ENCODE measurements at regions not wholly inside any gene's neighbourhood (a gene's known extent, or its start where the extent isn't known, plus 50 kb on each side); places are given as distances from the start of the nearest gene placed in this dataset.

DNA sequence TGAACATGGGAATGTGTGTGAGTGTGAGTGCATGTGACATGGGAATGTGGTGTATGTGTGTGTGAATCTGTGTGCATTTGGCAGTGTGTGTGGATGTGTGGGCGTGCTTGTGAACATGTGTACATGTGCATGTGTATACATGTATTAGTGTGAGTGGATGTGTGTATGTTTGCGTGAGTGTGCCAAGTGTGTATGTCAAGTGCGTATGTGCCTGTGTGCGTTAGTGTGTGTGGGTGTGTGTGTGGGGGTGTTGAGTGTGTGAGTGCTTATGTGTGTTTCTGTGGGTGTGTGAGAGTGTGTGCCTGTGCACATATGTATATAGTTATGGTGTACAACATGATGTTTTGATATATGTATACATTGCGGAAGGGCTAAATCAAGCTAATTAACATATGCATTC lies 244.3 kb downstream of the GADD45G start:
- TF ChIP-seq RAD21 (IDR thresholded peaks at IDR 0.05; ENCODE audit: low read depth) (no peak), EP300 (IDR thresholded peaks at IDR 0.05; ENCODE audit: borderline replicate concordance) (no peak)
- TF ChIP-seq, protein P1, sequence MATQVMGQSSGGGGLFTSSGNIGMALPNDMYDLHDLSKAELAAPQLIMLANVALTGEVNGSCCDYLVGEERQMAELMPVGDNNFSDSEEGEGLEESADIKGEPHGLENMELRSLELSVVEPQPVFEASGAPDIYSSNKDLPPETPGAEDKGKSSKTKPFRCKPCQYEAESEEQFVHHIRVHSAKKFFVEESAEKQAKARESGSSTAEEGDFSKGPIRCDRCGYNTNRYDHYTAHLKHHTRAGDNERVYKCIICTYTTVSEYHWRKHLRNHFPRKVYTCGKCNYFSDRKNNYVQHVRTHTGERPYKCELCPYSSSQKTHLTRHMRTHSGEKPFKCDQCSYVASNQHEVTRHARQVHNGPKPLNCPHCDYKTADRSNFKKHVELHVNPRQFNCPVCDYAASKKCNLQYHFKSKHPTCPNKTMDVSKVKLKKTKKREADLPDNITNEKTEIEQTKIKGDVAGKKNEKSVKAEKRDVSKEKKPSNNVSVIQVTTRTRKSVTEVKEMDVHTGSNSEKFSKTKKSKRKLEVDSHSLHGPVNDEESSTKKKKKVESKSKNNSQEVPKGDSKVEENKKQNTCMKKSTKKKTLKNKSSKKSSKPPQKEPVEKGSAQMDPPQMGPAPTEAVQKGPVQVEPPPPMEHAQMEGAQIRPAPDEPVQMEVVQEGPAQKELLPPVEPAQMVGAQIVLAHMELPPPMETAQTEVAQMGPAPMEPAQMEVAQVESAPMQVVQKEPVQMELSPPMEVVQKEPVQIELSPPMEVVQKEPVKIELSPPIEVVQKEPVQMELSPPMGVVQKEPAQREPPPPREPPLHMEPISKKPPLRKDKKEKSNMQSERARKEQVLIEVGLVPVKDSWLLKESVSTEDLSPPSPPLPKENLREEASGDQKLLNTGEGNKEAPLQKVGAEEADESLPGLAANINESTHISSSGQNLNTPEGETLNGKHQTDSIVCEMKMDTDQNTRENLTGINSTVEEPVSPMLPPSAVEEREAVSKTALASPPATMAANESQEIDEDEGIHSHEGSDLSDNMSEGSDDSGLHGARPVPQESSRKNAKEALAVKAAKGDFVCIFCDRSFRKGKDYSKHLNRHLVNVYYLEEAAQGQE (IDR thresholded peaks at IDR 0.05; ENCODE audit: low read depth) = no peak

DNA sequence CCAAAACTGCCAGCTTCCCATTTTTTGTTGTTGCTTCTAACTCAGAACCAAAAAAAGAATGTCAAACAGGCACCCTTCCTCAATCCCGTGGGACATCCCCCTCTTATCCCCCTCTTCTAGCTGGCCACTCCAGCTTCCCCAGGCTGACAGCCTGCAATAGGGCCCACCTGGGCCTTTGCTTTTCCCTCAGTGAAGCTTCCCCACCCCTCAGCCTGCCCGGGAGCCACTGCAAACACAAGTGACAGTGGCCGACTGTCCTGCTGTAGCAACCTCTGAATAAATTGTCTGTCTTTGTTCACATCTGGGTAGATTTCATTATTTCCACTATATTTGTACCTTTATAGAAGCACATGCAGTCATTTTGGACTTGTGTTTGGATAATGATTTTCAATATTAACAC lies 245.3 kb downstream of the GADD45G start:
- TF ChIP-seq EGR1 (IDR thresholded peaks at IDR 0.05) = no peak
- TF ChIP-seq TAF1 (IDR thresholded peaks at IDR 0.05; ENCODE audit: low read depth) = no peak
- TF ChIP-seq, protein P2, sequence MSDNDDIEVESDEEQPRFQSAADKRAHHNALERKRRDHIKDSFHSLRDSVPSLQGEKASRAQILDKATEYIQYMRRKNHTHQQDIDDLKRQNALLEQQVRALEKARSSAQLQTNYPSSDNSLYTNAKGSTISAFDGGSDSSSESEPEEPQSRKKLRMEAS (IDR thresholded peaks at IDR 0.05) = no peak
- TF ChIP-seq NFIC (IDR thresholded peaks at IDR 0.05) = no peak
- no peak for TF ChIP-seq FOXM1 (IDR thresholded peaks at IDR 0.05; ENCODE audit: borderline replicate concordance, low read depth)
- TF ChIP-seq TCF12 (IDR thresholded peaks at IDR 0.05; ENCODE audit: low read depth) = no peak
- TF ChIP-seq EP300 (IDR thresholded peaks at IDR 0.05; ENCODE audit: borderline replicate concordance) = no peak
- no peak for TF ChIP-seq YY1 (IDR thresholded peaks at IDR 0.05; ENCODE audit: low read depth)
- TF ChIP-seq CREB1 (IDR thresholded peaks at IDR 0.05; ENCODE audit: low read depth) = no peak
- TF ChIP-seq ZBTB7A (IDR thresholded peaks at IDR 0.05; ENCODE audit: low read depth) = no peak
- no peak for TF ChIP-seq TEAD4 (IDR thresholded peaks at IDR 0.05)
- TF ChIP-seq, protein P3, sequence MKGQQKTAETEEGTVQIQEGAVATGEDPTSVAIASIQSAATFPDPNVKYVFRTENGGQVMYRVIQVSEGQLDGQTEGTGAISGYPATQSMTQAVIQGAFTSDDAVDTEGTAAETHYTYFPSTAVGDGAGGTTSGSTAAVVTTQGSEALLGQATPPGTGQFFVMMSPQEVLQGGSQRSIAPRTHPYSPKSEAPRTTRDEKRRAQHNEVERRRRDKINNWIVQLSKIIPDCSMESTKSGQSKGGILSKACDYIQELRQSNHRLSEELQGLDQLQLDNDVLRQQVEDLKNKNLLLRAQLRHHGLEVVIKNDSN (IDR thresholded peaks at IDR 0.05) = no peak
- no peak for TF ChIP-seq RAD21 (IDR thresholded peaks at IDR 0.05; ENCODE audit: low read depth)
- TF ChIP-seq, protein P1 (IDR thresholded peaks at IDR 0.05; ENCODE audit: low read depth) = no peak
- TF ChIP-seq CEBPB (IDR thresholded peaks at IDR 0.05) = no peak

DNA sequence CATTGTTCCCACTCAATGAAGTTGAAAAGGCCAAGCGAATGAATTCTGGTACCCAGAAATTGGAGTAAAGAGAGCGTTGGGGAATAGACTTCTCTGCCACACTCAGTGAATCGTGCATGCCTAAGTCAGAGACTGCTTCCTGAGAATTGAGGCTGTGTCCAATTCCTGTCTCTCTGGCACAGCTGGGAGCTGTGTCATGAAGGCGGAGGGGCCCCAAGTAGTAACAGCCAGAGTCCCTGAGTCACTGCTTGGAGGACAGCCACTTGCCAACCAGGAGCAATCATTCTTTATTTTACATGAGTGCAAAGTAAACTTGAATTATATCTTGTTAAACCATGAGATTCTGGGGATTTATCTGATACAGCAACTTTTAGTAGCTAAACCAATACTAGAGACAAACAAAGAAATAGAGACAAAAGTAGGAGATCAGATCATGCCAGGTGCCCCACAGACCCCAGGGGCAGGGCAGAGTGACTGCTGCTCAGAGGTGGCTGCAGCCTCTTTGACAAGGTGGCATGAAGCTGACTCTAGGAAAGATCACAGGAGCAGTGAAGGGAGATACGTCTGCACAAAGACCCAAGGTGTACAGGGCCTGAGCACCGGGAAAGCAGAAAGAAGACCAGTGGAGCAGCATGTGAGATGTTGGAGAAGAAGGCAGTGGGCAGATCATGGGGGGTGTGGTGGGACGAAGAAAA lies 246.0 kb downstream of the GADD45G start:
- TF ChIP-seq RAD21 (IDR thresholded peaks at IDR 0.05; ENCODE audit: low read depth) (no peak), EP300 (IDR thresholded peaks at IDR 0.05; ENCODE audit: borderline replicate concordance) (no peak), ZBTB7A (IDR thresholded peaks at IDR 0.05; ENCODE audit: low read depth) (no peak), CEBPB (IDR thresholded peaks at IDR 0.05) (no peak), CREB1 (IDR thresholded peaks at IDR 0.05; ENCODE audit: low read depth) (no peak)
- TF ChIP-seq, protein P1 (IDR thresholded peaks at IDR 0.05; ENCODE audit: low read depth) = no peak

DNA sequence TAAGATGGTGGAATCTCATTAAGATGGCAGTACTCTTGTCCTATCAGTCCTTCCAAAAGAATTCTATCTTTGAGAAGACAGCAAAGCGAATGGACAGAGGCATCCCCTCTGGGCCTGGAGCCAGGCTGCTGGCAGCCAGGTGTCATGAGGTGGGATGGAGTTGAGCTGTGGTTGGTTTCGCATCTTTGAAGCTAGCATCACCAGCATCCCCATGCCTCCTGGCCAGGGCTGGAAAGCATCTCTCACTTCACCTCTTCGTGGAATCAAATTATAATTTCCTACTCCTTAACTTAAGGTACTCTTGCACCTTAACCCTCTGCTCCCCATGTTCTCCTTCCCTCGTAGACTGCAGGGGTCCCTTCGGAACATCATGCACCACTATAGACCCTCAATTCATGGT lies 248.3 kb downstream of the GADD45G start:
- no peak for TF ChIP-seq FOXM1 (IDR thresholded peaks at IDR 0.05; ENCODE audit: borderline replicate concordance, low read depth)
- TF ChIP-seq RAD21 (IDR thresholded peaks at IDR 0.05; ENCODE audit: low read depth) = no peak
- TF ChIP-seq, protein P3 (IDR thresholded peaks at IDR 0.05) = no peak
- TF ChIP-seq, protein P2 (IDR thresholded peaks at IDR 0.05) = no peak
- no peak for TF ChIP-seq CREB1 (IDR thresholded peaks at IDR 0.05; ENCODE audit: low read depth)

DNA sequence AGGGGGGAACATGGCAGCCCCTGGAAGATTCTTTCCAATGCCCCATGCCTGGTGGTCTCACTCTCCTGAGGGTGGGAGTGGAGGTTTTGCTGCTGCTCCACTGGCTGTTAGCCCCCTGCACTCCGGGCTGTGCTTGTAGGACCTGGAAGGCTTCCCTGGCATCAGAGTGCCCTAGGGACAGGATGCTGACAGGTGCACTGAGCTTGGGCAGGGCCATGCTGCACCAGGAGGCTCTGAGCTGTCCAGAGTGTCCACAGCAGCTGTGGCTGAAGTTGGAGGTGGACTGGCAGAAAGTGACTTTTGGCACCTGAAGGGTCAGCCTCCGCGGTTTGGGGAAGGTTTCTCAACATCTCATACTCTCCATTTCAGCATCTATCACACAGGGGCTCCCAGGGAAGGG lies 249.1 kb downstream of the GADD45G start:
- TF ChIP-seq, protein P1 (IDR thresholded peaks at IDR 0.05; ENCODE audit: low read depth) = no peak
- TF ChIP-seq, protein P3 (IDR thresholded peaks at IDR 0.05) = no peak
- TF ChIP-seq ZBTB7A (IDR thresholded peaks at IDR 0.05; ENCODE audit: low read depth) (no peak), FOXM1 (IDR thresholded peaks at IDR 0.05; ENCODE audit: borderline replicate concordance, low read depth) (no peak), CREB1 (IDR thresholded peaks at IDR 0.05; ENCODE audit: low read depth) (no peak), NFIC (IDR thresholded peaks at IDR 0.05) (no peak), EP300 (IDR thresholded peaks at IDR 0.05; ENCODE audit: borderline replicate concordance) (no peak), TEAD4 (IDR thresholded peaks at IDR 0.05) (no peak), YY1 (IDR thresholded peaks at IDR 0.05; ENCODE audit: low read depth) (no peak), TAF1 (IDR thresholded peaks at IDR 0.05; ENCODE audit: low read depth) (no peak), CEBPB (IDR thresholded peaks at IDR 0.05) (no peak), TCF12 (IDR thresholded peaks at IDR 0.05; ENCODE audit: low read depth) (no peak), RAD21 (IDR thresholded peaks at IDR 0.05; ENCODE audit: low read depth) (no peak)
- TF ChIP-seq, protein P2 (IDR thresholded peaks at IDR 0.05) = no peak
